Stimulated activated naive CD4-positive, alpha-beta T cell treated with Interleukin-2 at 50 U/mL for 16 hours (primary cell): ENCODE measurements at regions not wholly inside any gene's neighbourhood (a gene's known extent, or its start where the extent isn't known, plus 50 kb on each side); places are given as distances from the start of the nearest gene placed in this dataset.
"Not testable (repeated sequence)": the region's sequence is repeated elsewhere in the genome, so short reads cannot be mapped to it uniquely, and the experiment has no call there.

Experiments used
- DNase-seq: peaks from one replicate; lab custom pipeline; 2025; lab: John Stamatoyannopoulos, UW

DNA sequence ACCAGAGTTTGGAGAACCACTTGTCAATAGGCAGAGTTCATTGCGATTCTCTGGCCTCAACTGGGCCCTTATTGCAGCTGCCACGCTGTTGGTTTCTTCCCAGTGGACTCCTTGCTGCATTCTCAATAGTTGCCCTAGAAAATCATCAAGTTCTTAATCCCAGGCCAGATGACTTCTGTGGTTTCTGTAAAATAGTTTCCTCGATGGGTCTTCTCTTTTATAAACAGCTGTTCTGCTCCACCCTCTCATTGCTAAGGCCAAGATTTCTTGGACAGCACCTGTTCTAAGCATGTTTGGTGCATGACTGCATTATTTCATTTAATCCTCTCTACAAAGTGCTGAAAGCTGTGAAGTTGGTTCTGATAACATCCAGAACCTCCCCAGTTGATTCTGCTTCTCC, 131.0 kb downstream of the BCL2L11 start:
- DNase-seq = no peak

DNA sequence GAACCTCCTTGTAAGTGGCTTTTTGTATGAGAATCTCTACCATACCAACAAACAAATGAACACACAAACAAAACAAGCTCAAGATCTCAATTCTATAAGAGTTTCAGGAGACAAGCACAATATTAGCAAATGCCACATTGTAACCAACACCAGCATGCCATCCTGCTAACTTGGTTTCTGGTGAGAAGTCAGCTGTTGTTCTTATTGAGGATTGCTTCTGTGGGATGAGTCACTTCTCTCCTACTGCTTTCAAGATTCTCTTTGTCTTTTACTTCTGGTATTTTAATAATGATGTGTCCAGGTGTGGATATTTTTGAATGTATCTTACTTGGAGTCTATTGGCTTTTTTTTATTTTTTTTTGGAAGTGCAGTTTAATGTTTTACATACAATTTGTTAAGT, 131.7 kb downstream of the BCL2L11 start:
- DNase-seq = no peak

DNA sequence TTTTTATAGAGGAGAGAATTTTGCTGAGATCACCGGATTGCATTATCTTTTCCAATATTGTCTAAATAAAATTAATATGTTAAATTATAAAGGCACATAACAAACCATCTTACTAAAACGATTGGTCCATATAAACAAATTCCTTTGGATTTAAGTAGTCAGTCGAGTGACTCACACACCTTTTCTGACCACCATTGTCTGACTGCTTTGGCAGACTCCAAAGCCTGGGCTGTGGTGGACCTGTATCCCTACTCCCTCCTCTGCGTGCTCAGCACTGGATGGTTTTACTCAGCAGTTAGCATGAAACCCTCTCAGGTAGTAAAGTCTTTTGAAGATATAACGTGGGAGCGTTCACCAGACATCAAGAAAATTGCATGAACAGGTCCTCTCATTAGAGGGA, 134.2 kb downstream of the BCL2L11 start:
- not testable (repeated sequence) for DNase-seq

DNA sequence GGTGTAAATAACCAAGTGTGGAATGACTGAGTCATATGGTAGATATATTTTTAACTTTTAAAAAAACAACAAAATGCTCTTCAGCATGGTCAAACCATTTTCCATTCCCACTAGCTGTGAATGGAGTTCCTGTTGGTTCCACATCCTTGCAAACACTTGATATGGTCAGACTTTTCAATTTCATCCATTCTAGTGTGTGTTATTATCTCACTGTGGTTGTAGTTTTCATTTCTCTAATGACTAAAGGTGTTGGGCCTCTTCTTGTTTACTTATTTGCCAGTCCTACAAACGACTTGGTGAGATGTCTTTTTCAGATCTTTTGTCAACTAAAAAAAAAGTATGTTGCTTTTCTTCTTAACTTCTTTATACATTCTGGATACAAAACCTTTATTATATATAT, 135.9 kb downstream of the BCL2L11 start:
- not testable (repeated sequence) for DNase-seq

DNA sequence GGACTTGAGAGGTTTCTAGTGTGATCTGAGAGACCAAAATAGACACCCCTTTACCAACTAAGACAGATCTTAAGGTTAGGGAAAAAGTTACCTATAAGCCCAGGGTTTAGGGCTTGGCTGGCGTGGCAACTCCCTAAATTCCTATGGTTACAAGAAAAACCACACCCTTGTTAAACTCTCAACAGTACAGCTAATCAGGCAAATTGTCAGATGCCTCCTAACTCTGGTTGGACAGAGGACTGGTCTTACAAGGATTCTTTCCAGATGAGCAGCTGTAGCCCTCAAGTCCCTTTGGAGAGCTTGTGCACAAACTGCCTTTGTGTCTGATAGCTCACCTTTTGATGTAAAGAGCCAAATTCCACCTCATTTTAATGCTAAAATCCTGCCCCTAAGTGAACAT, 136.9 kb downstream of the BCL2L11 start:
- DNase-seq = not testable (repeated sequence)

DNA sequence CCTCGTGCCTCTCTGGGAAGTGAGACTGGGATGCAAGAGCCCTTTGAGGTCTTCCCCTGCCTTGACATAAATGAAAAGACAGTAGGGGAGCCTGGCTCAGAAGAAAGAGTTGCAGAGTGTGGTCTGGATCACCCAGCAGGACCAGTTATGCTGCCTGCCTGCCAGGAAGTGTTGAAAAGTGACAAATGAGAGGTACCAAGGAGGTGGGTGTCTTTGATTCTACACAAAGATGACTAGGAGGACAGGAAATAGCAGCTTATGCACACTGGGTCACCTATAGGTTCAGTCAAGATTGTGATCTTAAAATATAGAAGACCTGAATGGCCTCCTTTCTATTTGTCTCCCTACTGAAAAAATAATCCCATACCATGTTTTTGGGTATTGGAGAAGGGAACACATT, 137.6 kb downstream of the BCL2L11 start:
- DNase-seq = not testable (repeated sequence)

DNA sequence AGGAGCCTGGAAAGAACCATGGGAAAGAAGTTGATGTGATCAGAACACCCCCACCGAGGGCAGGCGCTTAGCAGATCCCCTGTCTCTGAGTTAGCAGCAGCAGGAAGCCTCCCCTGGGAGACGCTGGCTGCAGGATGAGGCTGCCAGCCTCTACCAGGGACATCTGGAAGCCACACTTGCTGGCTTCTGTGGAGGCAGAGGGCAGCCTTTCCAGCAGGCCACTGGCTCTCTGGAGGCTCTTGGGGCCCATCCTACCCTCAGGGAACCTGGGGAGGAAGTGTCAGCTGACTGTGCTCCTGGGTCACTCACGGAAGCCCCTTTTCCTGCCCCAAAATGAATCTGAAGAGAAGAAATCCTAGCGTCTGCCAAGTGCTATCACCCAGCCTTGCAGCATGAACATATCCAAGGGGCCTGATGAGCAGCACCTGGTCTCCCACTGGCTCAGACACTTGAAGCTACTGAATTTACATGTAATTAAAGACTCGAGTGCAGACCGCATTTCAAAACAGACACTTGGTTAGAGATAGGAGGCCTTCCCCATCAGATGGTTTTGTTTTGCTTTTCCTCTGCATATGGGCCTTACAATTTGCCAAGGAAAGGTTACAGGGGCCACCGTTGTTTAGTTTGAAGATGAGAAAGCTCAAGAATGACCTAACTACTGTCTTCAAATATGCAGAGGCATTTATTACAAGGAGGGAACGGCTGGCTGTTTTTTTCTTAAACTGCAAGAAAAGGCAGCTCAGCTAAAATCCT, 142.1 kb downstream of the BCL2L11 start:
- not testable (repeated sequence) for DNase-seq

DNA sequence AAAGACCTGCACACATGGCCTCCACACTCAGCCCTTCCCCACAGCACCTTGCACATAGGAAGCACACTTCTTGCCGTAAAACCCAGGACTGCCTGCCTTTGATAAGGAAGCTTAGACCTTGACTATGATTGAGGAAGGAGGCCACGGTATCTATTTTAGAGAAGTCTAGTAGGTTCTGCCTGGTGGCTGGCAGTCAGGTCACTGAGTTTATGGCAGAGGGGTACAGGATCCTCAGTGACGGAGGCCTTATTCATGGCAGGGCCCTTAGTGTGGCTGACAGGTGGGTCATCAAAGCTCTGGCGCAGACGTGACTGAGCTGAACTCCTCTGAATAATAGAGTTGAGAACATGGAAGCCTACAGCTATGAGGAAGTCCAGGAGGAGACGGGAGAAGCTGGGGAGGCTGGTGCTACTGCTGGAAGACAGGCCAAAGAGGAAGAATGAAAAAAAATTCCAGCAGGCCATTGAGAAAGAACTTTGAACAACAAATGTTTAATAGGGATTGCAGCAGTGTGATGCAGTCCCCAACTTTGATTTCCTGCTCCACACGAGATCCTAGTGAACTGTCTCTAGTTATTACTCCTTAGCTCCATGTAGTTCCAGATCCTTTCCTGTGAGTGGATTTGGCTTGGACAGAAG, 142.8 kb downstream of the BCL2L11 start:
- not testable (repeated sequence) for DNase-seq

DNA sequence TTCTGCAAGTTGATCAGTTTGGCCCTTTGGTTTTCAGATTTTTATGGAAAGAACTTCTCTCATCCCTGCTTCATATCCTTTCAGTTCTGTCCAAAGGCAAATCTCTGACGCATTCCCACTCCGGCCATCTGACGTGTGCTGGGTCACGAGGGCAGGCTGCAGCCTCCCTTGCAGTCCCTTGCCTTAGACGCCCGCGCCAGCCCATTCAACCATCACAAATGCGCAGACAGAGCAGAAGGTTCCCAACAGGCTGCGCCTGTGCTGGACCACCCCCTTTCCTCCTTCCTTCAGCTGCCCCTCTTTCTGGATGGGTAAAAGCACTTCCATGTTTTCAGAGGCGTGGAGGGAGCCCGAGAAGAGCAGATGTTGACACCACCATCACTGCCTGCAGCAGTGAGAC, 144.2 kb downstream of the BCL2L11 start:
- not testable (repeated sequence) for DNase-seq

DNA sequence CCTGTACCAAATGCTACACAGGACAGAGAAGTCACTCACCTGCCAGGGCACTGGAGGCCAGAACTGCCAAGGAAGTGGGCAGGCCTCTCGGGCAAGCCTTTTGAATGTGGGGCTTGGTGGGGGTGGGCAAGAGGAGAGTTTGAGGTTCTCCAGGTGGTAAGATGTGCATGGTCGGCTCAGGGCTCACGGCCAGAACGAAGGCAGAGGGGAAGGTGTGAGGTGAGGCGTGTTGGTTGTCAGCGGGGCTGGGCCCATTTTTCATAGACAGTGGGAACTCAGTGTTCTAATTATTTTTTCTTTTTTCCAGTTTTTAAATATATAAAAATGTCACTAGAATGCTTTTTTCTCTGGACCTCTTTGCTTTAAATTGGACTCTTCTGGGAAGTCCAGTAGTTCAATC, 145.8 kb downstream of the BCL2L11 start:
- DNase-seq = not testable (repeated sequence)

DNA sequence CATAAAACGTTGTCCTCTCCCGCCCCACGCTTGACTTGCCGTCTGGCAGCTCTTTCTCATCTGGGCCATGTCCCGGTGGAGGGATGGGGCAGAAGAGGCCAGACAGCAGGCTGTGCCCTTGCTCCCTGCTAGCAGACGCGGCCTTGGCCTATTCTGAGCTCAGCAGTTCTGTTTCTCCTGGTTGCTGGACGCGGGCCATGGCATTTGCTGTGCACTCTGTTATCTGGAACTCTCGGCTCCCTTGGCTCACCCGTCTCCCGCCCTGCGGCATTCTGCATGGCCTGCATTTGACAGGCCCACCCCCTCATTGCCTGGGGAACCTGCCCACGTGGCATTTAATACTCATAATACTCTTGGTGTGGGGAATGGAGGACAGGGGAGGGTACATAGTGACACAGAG, 146.3 kb downstream of the BCL2L11 start:
- DNase-seq = not testable (repeated sequence)

DNA sequence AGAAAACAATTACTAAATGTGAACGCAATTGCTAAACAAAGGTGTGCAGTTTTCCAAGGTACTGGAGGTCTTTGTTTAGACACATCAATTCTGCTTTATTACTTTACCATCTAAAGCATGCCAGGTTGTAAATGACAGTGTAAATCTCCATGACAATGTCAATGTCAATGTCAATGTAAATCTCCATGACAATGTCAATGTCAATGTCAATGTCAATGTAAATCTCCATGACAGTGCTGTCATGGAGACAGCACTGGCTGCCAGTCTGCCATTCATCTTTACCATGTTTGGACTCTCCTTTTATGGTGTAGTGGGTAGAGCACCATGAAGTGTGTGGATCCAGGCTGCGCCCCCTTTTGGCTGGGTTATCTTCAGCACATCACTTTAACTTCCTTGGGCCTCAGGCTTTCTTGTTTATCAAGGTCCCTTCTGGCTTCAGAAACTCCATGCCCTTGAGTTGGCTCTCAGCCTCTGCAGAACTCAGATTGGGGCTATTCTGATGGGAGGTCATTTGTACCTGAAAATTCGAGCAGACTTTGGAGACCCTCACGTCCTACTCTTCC, 149.1 kb downstream of the BCL2L11 start:
- DNase-seq = not testable (repeated sequence)

DNA sequence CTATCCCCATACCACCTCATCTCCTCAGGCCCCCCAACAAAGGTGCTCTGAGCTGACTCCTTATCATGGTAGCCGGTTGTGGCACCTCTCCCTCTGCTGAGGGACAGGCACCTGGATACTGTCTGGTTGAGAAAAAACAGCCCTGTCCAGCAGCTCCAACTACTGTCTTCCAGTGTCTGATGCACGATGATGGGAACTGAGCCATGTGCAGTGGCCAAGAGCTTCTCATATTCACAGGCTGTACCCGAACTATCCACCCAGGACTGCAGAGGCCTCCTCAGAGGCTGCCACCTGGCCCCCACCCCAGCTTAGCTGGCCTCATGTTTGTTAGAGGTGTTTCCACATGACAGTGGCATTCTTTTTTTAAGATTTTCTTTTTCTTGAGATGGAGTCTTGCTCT, 149.9 kb downstream of the BCL2L11 start:
- DNase-seq = not testable (repeated sequence)

DNA sequence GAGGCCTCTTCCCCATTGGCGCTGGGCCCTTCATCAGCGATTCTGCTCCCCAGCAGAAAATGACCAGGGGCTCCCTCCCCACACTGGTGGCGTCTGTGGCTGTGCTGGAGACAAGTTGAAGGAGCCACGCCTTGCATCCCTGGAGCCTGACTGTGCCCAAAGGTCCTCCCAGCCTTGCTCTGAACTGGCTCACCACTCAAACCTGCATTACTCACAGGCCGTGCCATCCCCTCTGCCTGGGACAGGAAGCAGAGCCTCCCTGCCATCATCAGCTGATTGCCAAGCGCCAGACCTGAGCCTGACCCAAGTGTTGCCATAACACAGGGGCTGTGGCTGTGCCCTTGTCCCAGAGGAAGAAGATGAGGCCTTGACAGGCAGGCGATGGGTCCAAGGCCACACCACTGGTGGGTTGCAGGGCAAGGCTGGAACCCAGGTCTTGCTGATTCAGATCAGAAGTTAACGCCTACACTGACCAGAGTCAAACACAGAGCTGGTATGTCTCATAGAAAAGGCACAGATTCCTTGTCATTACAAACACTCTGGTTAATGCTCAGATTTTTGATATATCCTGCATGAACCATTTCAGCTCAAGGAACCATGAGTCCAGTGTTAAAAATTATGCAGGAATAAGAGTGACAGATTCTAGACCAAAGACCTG, 151.1 kb downstream of the BCL2L11 start:
- DNase-seq = not testable (repeated sequence)

DNA sequence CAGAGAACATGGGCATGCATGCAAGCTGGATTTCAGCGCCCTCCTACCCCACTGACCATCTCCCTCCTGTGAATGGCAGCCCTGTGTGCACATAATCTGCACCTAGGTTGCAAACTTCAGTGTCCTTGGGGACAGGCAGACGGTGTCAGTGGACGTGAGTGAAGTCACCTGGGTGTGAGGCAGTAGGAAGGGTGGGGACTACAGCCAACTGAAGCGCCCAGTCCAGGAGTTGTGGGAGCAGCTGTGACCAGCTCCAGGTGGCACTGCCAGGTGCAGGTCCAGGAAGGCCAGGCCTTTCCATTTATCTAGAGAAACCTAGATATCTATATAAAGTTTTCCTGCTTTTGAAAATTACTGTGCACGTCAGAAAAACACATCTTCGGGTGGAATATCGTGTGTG, 152.3 kb downstream of the BCL2L11 start:
- DNase-seq = not testable (repeated sequence)

DNA sequence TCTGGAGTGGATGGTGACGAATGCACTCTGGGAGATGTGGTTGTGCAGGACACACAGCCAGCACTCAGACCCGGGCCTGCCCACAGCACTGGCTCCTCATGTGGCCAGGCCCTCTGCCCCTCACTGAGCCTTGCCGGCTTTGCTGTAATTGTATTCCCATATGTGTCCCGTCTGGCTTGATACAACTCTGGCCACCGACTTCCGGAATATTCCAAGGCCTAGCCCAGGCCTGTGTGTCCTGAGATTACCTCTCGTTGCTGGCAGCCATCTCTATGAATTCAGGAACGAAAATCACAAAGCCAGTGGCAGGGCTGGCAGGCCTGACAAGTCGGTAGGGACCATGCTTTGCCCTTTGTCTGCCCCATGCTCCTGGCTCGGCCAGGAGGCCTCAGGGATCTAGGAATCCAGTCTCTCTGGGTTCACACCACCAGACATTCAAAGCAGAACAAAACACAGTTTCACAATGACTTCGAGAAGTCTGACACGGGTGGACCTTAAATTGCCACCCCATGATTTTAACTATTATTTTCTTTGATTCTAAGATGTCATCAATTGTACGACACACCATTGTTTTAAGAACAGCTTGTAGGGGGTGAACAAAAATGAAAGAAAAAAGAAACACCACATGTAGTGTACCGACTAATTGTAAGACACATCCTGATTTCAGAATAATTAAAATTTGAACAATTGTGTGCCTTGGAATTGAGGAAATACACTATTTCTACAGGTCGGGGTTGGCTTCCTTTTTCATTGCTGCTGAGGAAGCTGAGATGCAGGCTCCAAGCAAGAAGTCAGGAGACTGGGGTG, 154.5 kb downstream of the BCL2L11 start:
- not testable (repeated sequence) for DNase-seq

DNA sequence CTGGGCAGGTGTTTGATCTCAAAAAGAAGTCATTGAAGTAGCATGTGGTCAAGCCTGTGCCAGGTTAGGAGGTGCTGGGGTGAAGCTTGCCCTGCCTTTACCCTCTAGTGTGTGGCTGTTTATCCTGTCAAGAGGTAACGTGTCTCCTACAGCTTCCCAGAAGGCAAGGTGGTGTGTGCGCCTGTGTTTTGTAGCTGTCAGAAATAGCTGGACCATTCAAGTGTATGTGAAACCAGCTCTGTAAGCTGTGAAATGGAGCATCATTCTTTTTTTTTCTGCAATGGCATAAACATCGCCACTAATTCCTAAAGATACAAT, 155.1 kb downstream of the BCL2L11 start:
- not testable (repeated sequence) for DNase-seq

DNA sequence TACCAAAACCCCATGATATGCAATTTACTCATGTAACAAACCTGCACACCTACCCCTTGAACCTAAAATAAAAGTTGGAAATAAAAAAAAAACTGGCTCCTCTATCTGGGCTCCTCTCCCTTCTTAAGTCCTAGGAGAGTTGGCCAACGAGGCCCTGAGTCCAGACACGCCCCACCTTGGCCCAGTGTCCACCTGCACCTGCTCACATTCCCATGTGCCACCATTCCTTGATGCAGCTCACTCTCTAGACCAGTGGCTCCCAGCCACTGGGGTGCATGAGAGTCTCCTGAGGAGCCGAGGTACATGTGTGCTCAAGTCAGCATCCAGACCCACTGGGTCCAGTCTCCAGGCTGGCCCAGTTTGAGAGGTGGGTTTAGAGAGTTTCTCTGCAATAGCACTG, 157.4 kb downstream of the BCL2L11 start:
- not testable (repeated sequence) for DNase-seq

DNA sequence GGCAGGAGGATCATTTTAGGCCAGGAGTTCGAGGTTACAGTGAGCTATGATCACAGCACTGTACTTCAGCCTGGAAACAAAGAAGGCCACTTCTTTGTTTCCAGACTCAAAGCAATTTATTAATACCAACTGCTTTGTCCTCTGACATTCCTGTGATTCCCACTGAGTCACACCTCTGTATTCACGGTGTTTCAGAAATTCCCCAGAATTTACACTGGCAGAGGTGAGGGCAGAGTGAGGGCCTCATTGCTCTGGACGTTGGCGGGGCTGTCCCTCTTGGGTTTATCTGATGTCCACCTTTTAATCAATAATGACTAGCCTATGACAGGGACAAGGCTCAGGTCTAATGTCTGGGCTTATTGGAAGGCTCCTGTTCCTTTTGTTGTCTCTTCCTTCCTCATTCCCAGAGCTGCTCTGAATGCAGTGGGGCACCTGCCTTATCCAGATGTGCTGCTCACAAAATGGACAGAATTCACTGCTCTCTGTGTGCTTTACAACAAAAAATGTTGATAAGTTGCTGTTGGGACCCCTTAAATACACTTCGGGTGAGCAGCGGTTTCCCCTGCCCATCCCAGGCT, 160.1 kb downstream of the BCL2L11 start:
- DNase-seq = not testable (repeated sequence)

DNA sequence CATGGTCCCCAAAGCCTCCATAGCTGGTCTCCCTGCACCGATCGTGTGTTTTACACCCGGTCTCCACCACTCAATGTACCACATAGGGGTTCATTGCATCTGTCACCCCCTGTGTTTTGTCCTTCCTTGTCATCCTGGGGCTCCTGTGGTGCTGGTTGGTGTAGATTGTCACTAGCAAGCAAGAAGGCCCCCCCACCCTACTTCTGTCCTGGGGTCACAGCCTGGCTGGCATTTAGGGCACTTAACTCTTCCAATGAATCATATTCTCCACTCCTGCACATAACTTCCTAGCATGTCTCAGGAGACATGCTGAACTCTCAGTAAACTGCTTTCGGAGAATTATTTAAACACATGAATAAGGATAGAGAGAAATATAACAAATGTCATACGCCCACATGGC, 161.4 kb downstream of the BCL2L11 start:
- DNase-seq = not testable (repeated sequence)
